K562 (cell line): ENCODE measurements at regions not wholly inside any gene's neighbourhood (a gene's known extent, or its start where the extent isn't known, plus 50 kb on each side); places are given as distances from the start of the nearest gene placed in this dataset.
A peak's percentile ranks its signal among the peaks of the same experiment; 100 is the strongest.

Experiments
- ATAC-seq: fragments of 200-7000 bp; cut with Tn5 transposase; 3 replicates; pipeline ENCODE4 v1.9.1; 2020; ENCODE audit warnings: moderate library complexity
- BruUV-seq: library from RNA; stranded (reverse); fragments of 400-500 nt; replicated peaks from 2 replicates; lab custom pipeline; 2021; lab: Mats Ljungman, UMichigan
- CTCF ChIA-PET: fragments of 300-600 bp; formaldehyde crosslinking; extraction: SDS; loops from one replicate; lab custom pipeline; 2021; ENCODE audit warnings: low intra/inter-chr PET ratio; lab: Yijun Ruan, JAX
- POLR2A ChIA-PET: fragments of 300-600, 350-650 bp; sonication (Branson Sonifier 250); formaldehyde crosslinking; extraction: SDS; loops from one replicate; lab custom pipeline; 2021; ENCODE audit warnings: antibody characterized with exemption, inconsistent platforms; lab: Yijun Ruan, JAX
- DNase-seq, 4 experiments: peaks; one replicate each; pipeline versions ENCODE4 v3.0.0 to v3.0.0-alpha.2; 2011 to 2018; ENCODE audit warnings: low spot score in 3 of 4, mixed read lengths in 3 of 4; ENCODE audit errors: extremely low read depth in 1 of 4
- FAIRE-seq: peaks from 2 replicates; lab custom pipeline; 2011; peaks lifted over from hg19 to GRCh38; lab: Jason Lieb, UNC
- H2AFZ ChIP-seq: 2 replicates; pipeline ENCODE4 v1.6.0; 2011; ENCODE audit warnings: low read depth, low read length, control low read depth, inconsistent platforms
- H3K27ac ChIP-seq: fragments of 200-600 bp; 3 replicates; pipeline ENCODE4 v1.8.0; 2011; ENCODE audit warnings: low read depth, mild to moderate bottlenecking, control low read depth, inconsistent platforms, low read length, moderate library complexity, mixed read lengths; ENCODE audit errors: extremely low read depth
- H3K27me3 ChIP-seq, 2 experiments: fragments of 300-600 bp in 1 of 2; 2 replicates in 1 of 2; 3 replicates in 1 of 2; pipeline versions ENCODE4 v1.6.0 to v1.8.0; 2011; ENCODE audit warnings: inconsistent platforms in 2 of 2, low read length in 2 of 2, mild to moderate bottlenecking in 1 of 2, mixed read lengths in 1 of 2, moderate library complexity in 1 of 2; ENCODE audit not compliant: control insufficient read depth in 2 of 2, insufficient read depth in 2 of 2
- H3K36me3 ChIP-seq: fragments of 300-600 bp; 3 replicates; pipeline ENCODE4 v1.8.0; 2011; ENCODE audit warnings: mild to moderate bottlenecking, low read length, inconsistent platforms; ENCODE audit not compliant: control insufficient read depth, insufficient read depth
- H3K4me1 ChIP-seq, 2 experiments: fragments of 200-600 bp in 1 of 2; replicated peaks in 1 of 2; 2 replicates in 1 of 2; 3 replicates in 1 of 2; pipeline versions ENCODE4 v1.5.1 to v1.8.0; 2011; ENCODE audit warnings: inconsistent platforms in 2 of 2, low read length in 2 of 2, mild to moderate bottlenecking in 1 of 2, mixed read lengths in 1 of 2, moderate library complexity in 1 of 2; ENCODE audit not compliant: control insufficient read depth in 2 of 2, insufficient read depth in 2 of 2
- H3K4me2 ChIP-seq: 2 replicates; pipeline ENCODE4 v1.6.1; 2011; ENCODE audit warnings: low read length, control low read depth, inconsistent platforms, mixed read lengths; ENCODE audit not compliant: insufficient read depth
- H3K4me3 ChIP-seq: fragments of 200-600 bp; sonication (generic), shearing (Covaris generic); 2 replicates; pipeline ENCODE4 v1.5.1; 2016; ENCODE audit warnings: control low read depth, inconsistent platforms
- H3K79me2 ChIP-seq: fragments of 200-600 bp; 3 replicates; pipeline ENCODE4 v1.8.0; 2011; ENCODE audit warnings: low read length, inconsistent platforms; ENCODE audit not compliant: control insufficient read depth, insufficient read depth
- H3K9ac ChIP-seq, 2 experiments: 2 replicates each; pipeline versions ENCODE4 v1.6.0 to v1.6.1; 2011; ENCODE audit warnings: low read depth in 2 of 2, low read length in 2 of 2, control low read depth in 1 of 2, inconsistent platforms in 1 of 2, mild to moderate bottlenecking in 1 of 2, mixed read lengths in 1 of 2; ENCODE audit not compliant: insufficient read depth in 1 of 2
- H3K9me1 ChIP-seq: one replicate; pipeline ENCODE4 v1.6.0; 2011; ENCODE audit warnings: inconsistent platforms, mild to moderate bottlenecking, low read length, moderate library complexity; ENCODE audit not compliant: control insufficient read depth, insufficient read depth
- H3K9me3 ChIP-seq: replicated peaks from 2 replicates; pipeline ENCODE4 v1.5.1; 2011; ENCODE audit warnings: low read depth, low read length, inconsistent platforms; ENCODE audit not compliant: control insufficient read depth, insufficient read depth
- H4K20me1 ChIP-seq: replicated peaks from 2 replicates; pipeline ENCODE4 v1.6.1; 2011; ENCODE audit warnings: low read length, inconsistent platforms, mixed read lengths; ENCODE audit not compliant: control insufficient read depth, insufficient read depth
- ELF2 ChIP-seq: fragments of 250-450 bp; sonication (Bioruptor Pico); IDR thresholded peaks from 2 replicates; pipeline ENCODE4 v1.5.0; 2021; ENCODE audit warnings: mild to moderate bottlenecking
- KDM1A ChIP-seq, 2 experiments: fragments of 450-650 bp; IDR thresholded peaks; 2 replicates each; pipeline ENCODE4 v1.6.1; 2016; ENCODE audit warnings: mild to moderate bottlenecking in 2 of 2
- KDM4B ChIP-seq, 2 experiments: fragments of 450-650 bp in 1 of 2; sonication (generic) in 1 of 2; IDR thresholded peaks; 2 replicates each; pipeline ENCODE4 v1.6.1; 2016 to 2017; ENCODE audit warnings: borderline replicate concordance in 2 of 2, antibody characterized with exemption in 1 of 2, low read depth in 1 of 2, mild to moderate bottlenecking in 1 of 2
- MAZ ChIP-seq, 2 experiments: fragments of 450-650 bp in 1 of 2; sonication (generic) in 1 of 2; formaldehyde crosslinking; IDR thresholded peaks in 1 of 2; conservative IDR thresholded peaks in 1 of 2; 2 replicates each; pipeline versions ENCODE4 v1.4.0 to v1.5.0; 2020; ENCODE audit warnings: mild to moderate bottlenecking in 1 of 2, missing genetic modification reagents in 1 of 2
- MCM3 ChIP-seq: fragments of 450-650 bp; IDR thresholded peaks from 2 replicates; pipeline ENCODE4 v1.6.1; 2016
- NCOR1 ChIP-seq: fragments of 450-650 bp; IDR thresholded peaks from 2 replicates; pipeline ENCODE4 v1.6.1; 2016; ENCODE audit warnings: mild to moderate bottlenecking, moderate library complexity
- NELFE ChIP-seq: IDR thresholded peaks from 2 replicates; pipeline ENCODE4 v1.6.1; 2011; ENCODE audit warnings: mild to moderate bottlenecking; ENCODE audit not compliant: insufficient read depth, insufficient read length
- NRF1 ChIP-seq, 2 experiments: fragments of 450-650 bp; IDR thresholded peaks in 1 of 2; conservative IDR thresholded peaks in 1 of 2; 2 replicates each; pipeline ENCODE4 v1.6.1; 2014; ENCODE audit warnings: mild to moderate bottlenecking in 2 of 2
- TRIM28 ChIP-seq: fragments of 450-650 bp; IDR thresholded peaks from 2 replicates; pipeline ENCODE4 v1.6.1; 2017
- YBX1 ChIP-seq: fragments of 450-650 bp; IDR thresholded peaks from 2 replicates; pipeline ENCODE4 v1.7.1; 2016; ENCODE audit warnings: mild to moderate bottlenecking
- ZNF79 ChIP-seq: fragments of 250-450 bp; sonication (Bioruptor Pico); IDR thresholded peaks from 2 replicates; pipeline ENCODE4 v1.4.0; 2020; ENCODE audit warnings: low read depth, mild to moderate bottlenecking, moderate library complexity
- WGBS: fragments of 100-300 bp; shearing (Covaris generic); methylation state at CpG from one replicate; pipeline ENCODE4 v1.1.6; 2016; ENCODE audit warnings: low coverage, mixed read lengths; ENCODE audit not compliant: insufficient coverage; ENCODE audit errors: missing lambda C conversion rate; 5-methylcytosine and 5-hydroxymethylcytosine counted together
- in situ Hi-C: fragments of 300-500 bp; cut with MboI; formaldehyde crosslinking; loops from 4 replicates; pipeline ENCODE4 v1.15.0; 2018; ENCODE audit warnings: inconsistent platforms, mixed read lengths
- intact Hi-C: fragments of 100-400 bp; cut with micrococcal nuclease; formaldehyde crosslinking; loops from 2 replicates; pipeline ENCODE4 v1.14.2; 2022
- TF ChIP-seq, protein P1 (sequence below), 2 experiments: fragments of 150-350 bp in 1 of 2; IDR thresholded peaks; 2 replicates each; pipeline ENCODE4 v1.6.1; 2012 to 2016; ENCODE audit warnings: low read depth in 2 of 2, low read length in 2 of 2, mild to moderate bottlenecking in 1 of 2, moderate library complexity in 1 of 2
- TF ChIP-seq, protein P2 (sequence below): sonication (generic); formaldehyde crosslinking; IDR thresholded peaks from 2 replicates; pipeline ENCODE4 v1.8.0; 2022; ENCODE audit warnings: mild to moderate bottlenecking, missing genetic modification reagents
- TF ChIP-seq, protein P3 (sequence below), 3 experiments: fragments of 200-800 bp in 1 of 3; fragments of 250-450 bp in 1 of 3; fragments of 450-650 bp in 1 of 3; sonication (Bioruptor Pico) in 1 of 3; sonication (Bioruptor generic) in 1 of 3; formaldehyde crosslinking in 1 of 3; IDR thresholded peaks; 2 replicates each; pipeline versions ENCODE4 v1.6.1 to v1.8.0; 2016 to 2022; ENCODE audit warnings: mild to moderate bottlenecking in 2 of 3, missing genetic modification characterization in 2 of 3, missing compliant biosample characterization in 1 of 3, moderate library complexity in 1 of 3
- TF ChIP-seq, protein P4 (sequence below): fragments of 250-450 bp; sonication (Bioruptor Pico); IDR thresholded peaks from 2 replicates; pipeline ENCODE4 v1.4.0; 2020

DNA sequence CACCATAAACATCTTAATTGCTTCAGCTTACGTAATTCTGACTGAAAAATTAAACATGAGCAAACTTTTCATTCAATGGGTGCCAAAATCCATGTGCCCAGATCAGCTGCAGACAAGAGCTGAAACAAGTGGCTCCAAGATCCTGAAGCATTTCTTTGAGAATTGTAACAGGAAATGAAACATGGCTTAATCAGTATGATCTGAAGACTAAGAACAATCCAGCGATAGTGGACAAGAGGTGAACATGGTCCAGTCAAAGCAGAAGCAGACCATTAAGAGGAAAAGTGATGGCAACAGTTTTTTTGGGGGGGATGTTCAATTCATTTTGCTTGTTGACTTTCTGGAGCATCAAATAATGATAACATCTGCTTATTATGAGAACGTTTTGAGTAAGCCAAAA, 1964.5 kb upstream of the RAG2 start:
- no peaks in the 10 kb centered on the region for H3K4me1 ChIP-seq
- ChIA-PET POLR2A (no interaction called here), CTCF (no interaction called here)
- 37% methylated on average over 3 of the region's 3 CpGs for WGBS
- peak overlapping the region; percentile 54 for H2AFZ ChIP-seq
- H3K79me2 ChIP-seq = no peaks in the 10 kb centered on the region
- no peak overlapping the region for H3K27ac ChIP-seq
- H3K9ac ChIP-seq = no peak overlapping the region
- no peaks in the 10 kb centered on the region for H3K9me1 ChIP-seq
- H3K9me3 ChIP-seq = no peaks in the 10 kb centered on the region
- ATAC-seq = no peak
- H3K4me2 ChIP-seq = no peak overlapping the region
- DNase-seq = no peak
- BruUV-seq = no TSS peak
- no peak overlapping the region for H3K4me3 ChIP-seq
- FAIRE-seq = no peak
- H3K36me3 ChIP-seq = no peaks in the 10 kb centered on the region
- in situ Hi-C loops (no loop called here), intact Hi-C loops (no loop called here)
- no peaks in the 10 kb centered on the region for H3K27me3 ChIP-seq
- H4K20me1 ChIP-seq = no peaks in the 10 kb centered on the region
- TF ChIP-seq, protein P1, sequence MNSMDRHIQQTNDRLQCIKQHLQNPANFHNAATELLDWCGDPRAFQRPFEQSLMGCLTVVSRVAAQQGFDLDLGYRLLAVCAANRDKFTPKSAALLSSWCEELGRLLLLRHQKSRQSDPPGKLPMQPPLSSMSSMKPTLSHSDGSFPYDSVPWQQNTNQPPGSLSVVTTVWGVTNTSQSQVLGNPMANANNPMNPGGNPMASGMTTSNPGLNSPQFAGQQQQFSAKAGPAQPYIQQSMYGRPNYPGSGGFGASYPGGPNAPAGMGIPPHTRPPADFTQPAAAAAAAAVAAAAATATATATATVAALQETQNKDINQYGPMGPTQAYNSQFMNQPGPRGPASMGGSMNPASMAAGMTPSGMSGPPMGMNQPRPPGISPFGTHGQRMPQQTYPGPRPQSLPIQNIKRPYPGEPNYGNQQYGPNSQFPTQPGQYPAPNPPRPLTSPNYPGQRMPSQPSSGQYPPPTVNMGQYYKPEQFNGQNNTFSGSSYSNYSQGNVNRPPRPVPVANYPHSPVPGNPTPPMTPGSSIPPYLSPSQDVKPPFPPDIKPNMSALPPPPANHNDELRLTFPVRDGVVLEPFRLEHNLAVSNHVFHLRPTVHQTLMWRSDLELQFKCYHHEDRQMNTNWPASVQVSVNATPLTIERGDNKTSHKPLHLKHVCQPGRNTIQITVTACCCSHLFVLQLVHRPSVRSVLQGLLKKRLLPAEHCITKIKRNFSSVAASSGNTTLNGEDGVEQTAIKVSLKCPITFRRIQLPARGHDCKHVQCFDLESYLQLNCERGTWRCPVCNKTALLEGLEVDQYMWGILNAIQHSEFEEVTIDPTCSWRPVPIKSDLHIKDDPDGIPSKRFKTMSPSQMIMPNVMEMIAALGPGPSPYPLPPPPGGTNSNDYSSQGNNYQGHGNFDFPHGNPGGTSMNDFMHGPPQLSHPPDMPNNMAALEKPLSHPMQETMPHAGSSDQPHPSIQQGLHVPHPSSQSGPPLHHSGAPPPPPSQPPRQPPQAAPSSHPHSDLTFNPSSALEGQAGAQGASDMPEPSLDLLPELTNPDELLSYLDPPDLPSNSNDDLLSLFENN (IDR thresholded peaks at IDR 0.05; ENCODE audit: low read depth in 2 of 2, low read length in 2 of 2) = no peak
- TF ChIP-seq, protein P2, sequence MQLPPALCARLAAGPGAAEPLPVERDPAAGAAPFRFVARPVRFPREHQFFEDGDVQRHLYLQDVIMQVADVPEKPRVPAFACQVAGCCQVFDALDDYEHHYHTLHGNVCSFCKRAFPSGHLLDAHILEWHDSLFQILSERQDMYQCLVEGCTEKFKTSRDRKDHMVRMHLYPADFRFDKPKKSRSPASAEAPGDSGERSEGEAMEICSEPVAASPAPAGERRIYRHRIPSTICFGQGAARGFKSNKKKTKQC (CRISPR knock-in tag) = no peak
- TF ChIP-seq KDM1A (IDR thresholded peaks at IDR 0.05) (no peak), TRIM28 (no peak), MAZ (CRISPR knock-in tag; conservative IDR thresholded peaks at IDR 0.05 in 1 of 2, IDR thresholded peaks at IDR 0.05 in 1 of 2) (no peak), ELF2 (CRISPR knock-in tag) (no peak), KDM4B (IDR thresholded peaks at IDR 0.05; ENCODE audit: borderline replicate concordance in 2 of 2, low read depth in 1 of 2) (no peak), YBX1 (no peak), NELFE (no peak), ZNF79 (CRISPR knock-in tag) (no peak), MCM3 (no peak), NRF1 (conservative IDR thresholded peaks at IDR 0.05 in 1 of 2, IDR thresholded peaks at IDR 0.05 in 1 of 2) (no peak), NCOR1 (no peak)
- TF ChIP-seq, protein P3, sequence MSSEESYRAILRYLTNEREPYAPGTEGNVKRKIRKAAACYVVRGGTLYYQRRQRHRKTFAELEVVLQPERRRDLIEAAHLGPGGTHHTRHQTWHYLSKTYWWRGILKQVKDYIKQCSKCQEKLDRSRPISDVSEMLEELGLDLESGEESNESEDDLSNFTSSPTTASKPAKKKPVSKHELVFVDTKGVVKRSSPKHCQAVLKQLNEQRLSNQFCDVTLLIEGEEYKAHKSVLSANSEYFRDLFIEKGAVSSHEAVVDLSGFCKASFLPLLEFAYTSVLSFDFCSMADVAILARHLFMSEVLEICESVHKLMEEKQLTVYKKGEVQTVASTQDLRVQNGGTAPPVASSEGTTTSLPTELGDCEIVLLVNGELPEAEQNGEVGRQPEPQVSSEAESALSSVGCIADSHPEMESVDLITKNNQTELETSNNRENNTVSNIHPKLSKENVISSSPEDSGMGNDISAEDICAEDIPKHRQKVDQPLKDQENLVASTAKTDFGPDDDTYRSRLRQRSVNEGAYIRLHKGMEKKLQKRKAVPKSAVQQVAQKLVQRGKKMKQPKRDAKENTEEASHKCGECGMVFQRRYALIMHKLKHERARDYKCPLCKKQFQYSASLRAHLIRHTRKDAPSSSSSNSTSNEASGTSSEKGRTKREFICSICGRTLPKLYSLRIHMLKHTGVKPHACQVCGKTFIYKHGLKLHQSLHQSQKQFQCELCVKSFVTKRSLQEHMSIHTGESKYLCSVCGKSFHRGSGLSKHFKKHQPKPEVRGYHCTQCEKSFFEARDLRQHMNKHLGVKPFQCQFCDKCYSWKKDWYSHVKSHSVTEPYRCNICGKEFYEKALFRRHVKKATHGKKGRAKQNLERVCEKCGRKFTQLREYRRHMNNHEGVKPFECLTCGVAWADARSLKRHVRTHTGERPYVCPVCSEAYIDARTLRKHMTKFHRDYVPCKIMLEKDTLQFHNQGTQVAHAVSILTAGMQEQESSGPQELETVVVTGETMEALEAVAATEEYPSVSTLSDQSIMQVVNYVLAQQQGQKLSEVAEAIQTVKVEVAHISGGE (CRISPR knock-in tag; IDR thresholded peaks at IDR 0.05) = no peak
- TF ChIP-seq, protein P4, sequence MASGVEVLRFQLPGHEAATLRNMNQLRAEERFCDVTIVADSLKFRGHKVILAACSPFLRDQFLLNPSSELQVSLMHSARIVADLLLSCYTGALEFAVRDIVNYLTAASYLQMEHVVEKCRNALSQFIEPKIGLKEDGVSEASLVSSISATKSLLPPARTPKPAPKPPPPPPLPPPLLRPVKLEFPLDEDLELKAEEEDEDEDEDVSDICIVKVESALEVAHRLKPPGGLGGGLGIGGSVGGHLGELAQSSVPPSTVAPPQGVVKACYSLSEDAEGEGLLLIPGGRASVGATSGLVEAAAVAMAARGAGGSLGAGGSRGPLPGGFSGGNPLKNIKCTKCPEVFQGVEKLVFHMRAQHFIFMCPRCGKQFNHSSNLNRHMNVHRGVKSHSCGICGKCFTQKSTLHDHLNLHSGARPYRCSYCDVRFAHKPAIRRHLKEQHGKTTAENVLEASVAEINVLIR (CRISPR knock-in tag) = no peak
